Trophoblast cell (in vitro differentiated cells and primary cell): ENCODE measurements at regions not wholly inside any gene's neighbourhood (a gene's known extent, or its start where the extent isn't known, plus 50 kb on each side); places are given as distances from the start of the nearest gene placed in this dataset.

Source experiments
- DNase-seq, 2 donors: peaks; one replicate each; pipeline ENCODE4 v3.0.0-alpha.2; 2016
- H2AFZ ChIP-seq: 2 replicates; pipeline ENCODE4 v1.6.1; 2013; ENCODE audit warnings: low read length, moderate library complexity, mild to moderate bottlenecking; ENCODE audit not compliant: insufficient read depth, poor library complexity
- H2AK5ac ChIP-seq: 2 replicates; pipeline ENCODE4 v1.6.1; 2013; ENCODE audit warnings: mild to moderate bottlenecking, low read length
- H2BK120ac ChIP-seq: 2 replicates; pipeline ENCODE4 v1.6.1; 2013; ENCODE audit warnings: low read length, mild to moderate bottlenecking, moderate library complexity; ENCODE audit not compliant: insufficient read depth, poor library complexity
- H2BK12ac ChIP-seq: 2 replicates; pipeline ENCODE4 v1.6.1; 2013; ENCODE audit warnings: mild to moderate bottlenecking, low read length, moderate library complexity
- H2BK5ac ChIP-seq: 2 replicates; pipeline ENCODE4 v1.6.1; 2013; ENCODE audit warnings: low read length, low read depth, moderate library complexity, mild to moderate bottlenecking; ENCODE audit not compliant: poor library complexity
- H3K14ac ChIP-seq: 2 replicates; pipeline ENCODE4 v1.6.1; 2013; ENCODE audit warnings: mild to moderate bottlenecking, low read length
- H3K18ac ChIP-seq: 2 replicates; pipeline ENCODE4 v1.6.1; 2013; ENCODE audit warnings: mild to moderate bottlenecking, low read length
- H3K23ac ChIP-seq: 2 replicates; pipeline ENCODE4 v1.6.1; 2013; ENCODE audit warnings: low read length
- H3K27ac ChIP-seq: 2 replicates; pipeline ENCODE4 v1.5.1; 2013; ENCODE audit warnings: low read depth, mild to moderate bottlenecking, inconsistent platforms, low read length, moderate library complexity
- H3K27me3 ChIP-seq: 2 replicates; pipeline ENCODE4 v1.6.1; 2013; ENCODE audit warnings: inconsistent platforms, mild to moderate bottlenecking, low read length, moderate library complexity; ENCODE audit not compliant: insufficient read depth
- H3K36me3 ChIP-seq, 2 experiments: 1 replicate in 1 of 2; 2 replicates in 1 of 2; pipeline ENCODE4 v1.6.1; 2013; ENCODE audit warnings: low read length in 2 of 2, mild to moderate bottlenecking in 2 of 2, moderate library complexity in 1 of 2; ENCODE audit not compliant: insufficient read depth in 2 of 2, control insufficient read depth in 1 of 2
- H3K4ac ChIP-seq: 2 replicates; pipeline ENCODE4 v1.6.1; 2013; ENCODE audit warnings: low read depth, mild to moderate bottlenecking, low read length, moderate library complexity
- H3K4me1 ChIP-seq, 2 experiments: 1 replicate in 1 of 2; 2 replicates in 1 of 2; pipeline ENCODE4 v1.6.1; 2013; ENCODE audit warnings: low read length in 2 of 2, mild to moderate bottlenecking in 2 of 2, moderate library complexity in 1 of 2; ENCODE audit not compliant: insufficient read depth in 2 of 2, control insufficient read depth in 1 of 2
- H3K4me2 ChIP-seq: 2 replicates; pipeline ENCODE4 v1.6.1; 2013; ENCODE audit warnings: inconsistent platforms, mild to moderate bottlenecking, low read length, moderate library complexity
- H3K4me3 ChIP-seq: 2 replicates; pipeline ENCODE4 v1.5.1; 2013; ENCODE audit warnings: mild to moderate bottlenecking, low read depth, low read length, inconsistent platforms
- H3K79me1 ChIP-seq: one replicate; pipeline ENCODE4 v1.6.1; 2013; ENCODE audit warnings: low read length
- H3K79me2 ChIP-seq: 2 replicates; pipeline ENCODE4 v1.6.1; 2013; ENCODE audit warnings: low read length, mild to moderate bottlenecking; ENCODE audit not compliant: control insufficient read depth, insufficient read depth, poor library complexity
- H3K9ac ChIP-seq: 2 replicates; pipeline ENCODE4 v1.6.1; 2013; ENCODE audit warnings: mild to moderate bottlenecking, low read length
- H3K9me3 ChIP-seq: 2 replicates; pipeline ENCODE4 v1.6.1; 2013; ENCODE audit warnings: low read depth, mild to moderate bottlenecking, control low read depth, inconsistent platforms, low read length; ENCODE audit not compliant: insufficient read depth
- H4K12ac ChIP-seq: 2 replicates; pipeline ENCODE4 v1.6.1; 2013; ENCODE audit warnings: low read depth, mild to moderate bottlenecking, low read length, moderate library complexity
- H4K8ac ChIP-seq: 2 replicates; pipeline ENCODE4 v1.6.1; 2013; ENCODE audit warnings: low read depth, mild to moderate bottlenecking, low read length, moderate library complexity
- H4K91ac ChIP-seq: one replicate; pipeline ENCODE4 v1.6.1; 2013; ENCODE audit warnings: low read depth, mild to moderate bottlenecking, low read length, moderate library complexity
- WGBS: extraction: QIAGEN DNeasy Blood & Tissue Kit; methylation state at CpG from one replicate; pipeline ENCODE4 v1.1.7; 2013; ENCODE audit warnings: missing lambda C conversion rate; ENCODE audit not compliant: insufficient read length, insufficient coverage; ENCODE audit errors: extremely low coverage; 5-methylcytosine and 5-hydroxymethylcytosine counted together

GRCh38 chr21:22561946-22562345 lies 1563.7 kb downstream of the NCAM2 start:
- Histone ChIP-seq H2BK12ac (no peak overlapping the region), H3K4ac (no peak overlapping the region), H3K4me2 (no peak overlapping the region), H3K18ac (no peak overlapping the region), H2AK5ac (no peak overlapping the region), H3K23ac (no peak overlapping the region), H3K9ac (no peak overlapping the region), H3K79me2 (no peaks in the 10 kb centered on the region), H3K9me3 (no peaks in the 10 kb centered on the region), H2BK5ac (no peak overlapping the region), H3K27me3 (no peaks in the 10 kb centered on the region), H3K14ac (no peak overlapping the region), H3K27ac (no peak overlapping the region), H2BK120ac (no peak overlapping the region), H3K4me3 (no peak overlapping the region), H4K8ac (no peak overlapping the region), H3K36me3 (no peaks in the 10 kb centered on the region), H3K79me1 (no peaks in the 10 kb centered on the region), H4K12ac (peak overlapping the region; percentile 57), H4K91ac (no peak overlapping the region), H3K4me1 (no peaks in the 10 kb centered on the region), H2AFZ (no peak overlapping the region)
- no peak for DNase-seq
- no CpG with 5 or more reads among the region's 16 CpGs for WGBS

DNA sequence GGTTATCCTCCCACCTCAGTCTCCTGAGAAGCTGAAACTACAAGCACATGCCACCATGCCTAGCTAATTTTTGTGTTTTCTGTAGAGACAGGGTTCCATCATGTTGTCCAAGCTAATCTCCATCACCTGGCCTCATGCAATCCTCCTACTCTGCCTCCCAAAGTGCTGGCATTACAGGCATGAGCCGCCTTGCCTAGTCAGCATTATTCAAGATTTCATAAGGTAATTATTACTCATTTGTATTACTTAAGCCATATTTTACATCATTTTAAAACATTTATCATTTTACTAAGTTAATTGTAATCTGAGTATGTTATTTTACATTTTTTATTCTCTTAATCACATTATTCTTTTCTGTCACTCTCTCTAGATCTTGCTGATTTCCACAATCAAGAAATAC lies 1575.6 kb downstream of the NCAM2 start:
- Histone ChIP-seq H3K36me3 (no peaks in the 10 kb centered on the region), H2AFZ (no peak overlapping the region), H4K12ac (no peak overlapping the region), H3K4me3 (no peak overlapping the region), H4K91ac (no peak overlapping the region), H3K18ac (no peak overlapping the region), H3K79me2 (no peaks in the 10 kb centered on the region), H3K9ac (no peak overlapping the region), H3K27ac (no peak overlapping the region), H3K23ac (no peak overlapping the region), H3K4me2 (no peak overlapping the region), H3K9me3 (no peaks in the 10 kb centered on the region), H2AK5ac (no peak overlapping the region), H4K8ac (no peak overlapping the region), H3K79me1 (no peaks in the 10 kb centered on the region), H3K27me3 (no peaks in the 10 kb centered on the region), H3K14ac (no peak overlapping the region), H3K4ac (no peak overlapping the region), H2BK120ac (no peak overlapping the region), H2BK12ac (no peak overlapping the region), H2BK5ac (no peak overlapping the region), H3K4me1 (no peaks in the 10 kb centered on the region)
- DNase-seq = no peak
- no CpG with 5 or more reads among the region's 1 CpG for WGBS

- no peaks in the 10 kb centered on the region for H3K36me3 ChIP-seq
- no peaks in the 10 kb centered on the region for H3K4me1 ChIP-seq
- no peaks in the 10 kb centered on the region for H3K27me3 ChIP-seq
- H4K91ac ChIP-seq = no peak overlapping the region
- no peak overlapping the region for H2BK5ac ChIP-seq
- no peak overlapping the region for H3K4me3 ChIP-seq
- H3K18ac ChIP-seq = no peak overlapping the region
- DNase-seq = peak; percentile 55 to 59
- H2BK12ac ChIP-seq = no peak overlapping the region
- no peaks in the 10 kb centered on the region for H3K79me2 ChIP-seq
- no peaks in the 10 kb centered on the region for H3K79me1 ChIP-seq
- no peak overlapping the region for H3K23ac ChIP-seq
- no peak overlapping the region for H3K9ac ChIP-seq
- H4K12ac ChIP-seq = no peak overlapping the region
- H4K8ac ChIP-seq = no peak overlapping the region
- H3K14ac ChIP-seq = no peak overlapping the region
- no peak overlapping the region for H2BK120ac ChIP-seq
- H2AFZ ChIP-seq = no peak overlapping the region
- H3K4me2 ChIP-seq = peak overlapping the region; percentile 38
- H3K27ac ChIP-seq = no peak overlapping the region
- H3K4ac ChIP-seq = no peak overlapping the region
- H2AK5ac ChIP-seq = no peak overlapping the region
- no CpG with 5 or more reads among the region's 5 CpGs for WGBS
- no peaks in the 10 kb centered on the region for H3K9me3 ChIP-seq
Measured at GRCh38 chr21:22575165-22575584, 1577.0 kb downstream of the NCAM2 start.

DNA sequence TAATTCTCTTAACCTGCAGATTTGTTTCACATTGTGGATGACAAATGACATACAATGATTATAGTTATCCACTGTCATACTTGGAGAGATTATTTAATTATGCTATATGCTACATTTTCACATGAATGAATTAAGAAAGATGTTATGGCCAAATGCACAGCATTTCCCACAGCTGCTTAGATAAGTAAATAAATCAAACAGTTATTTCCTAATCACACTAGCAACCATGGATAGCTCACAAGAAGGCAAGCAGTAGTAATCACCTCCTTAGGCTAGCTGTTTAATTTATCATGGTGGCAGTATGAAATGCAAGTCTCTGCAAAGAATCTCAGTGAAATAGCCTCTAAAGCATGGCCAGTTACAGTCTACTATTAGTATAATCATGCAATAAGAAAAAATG lies 1581.5 kb downstream of the NCAM2 start:
- Histone ChIP-seq H3K23ac (no peak overlapping the region), H3K27ac (no peak overlapping the region)

More for the DNA sequence above, 1581.5 kb downstream of the NCAM2 start:
- H4K91ac ChIP-seq = no peak overlapping the region
- no peak overlapping the region for H2BK12ac ChIP-seq
- no peak overlapping the region for H3K18ac ChIP-seq
- no peaks in the 10 kb centered on the region for H3K79me1 ChIP-seq
- H3K4me3 ChIP-seq = no peak overlapping the region
- no peaks in the 10 kb centered on the region for H3K4me1 ChIP-seq
- H3K4me2 ChIP-seq = no peak overlapping the region
- H2BK5ac ChIP-seq = no peak overlapping the region
- no peaks in the 10 kb centered on the region for H3K9me3 ChIP-seq
- H3K27me3 ChIP-seq = no peaks in the 10 kb centered on the region
- H3K79me2 ChIP-seq = no peaks in the 10 kb centered on the region
- H4K12ac ChIP-seq = no peak overlapping the region
- no peak overlapping the region for H2AK5ac ChIP-seq
- no peak overlapping the region for H2BK120ac ChIP-seq
- no peak overlapping the region for H2AFZ ChIP-seq
- no peak overlapping the region for H3K4ac ChIP-seq
- H3K36me3 ChIP-seq = no peaks in the 10 kb centered on the region
- H3K14ac ChIP-seq = no peak overlapping the region
- H4K8ac ChIP-seq = no peak overlapping the region
- DNase-seq = no peak
- H3K9ac ChIP-seq = no peak overlapping the region
